ENCODE measurements at regions not wholly inside any gene's neighbourhood (a gene's known extent, or its start where the extent isn't known, plus 50 kb on each side); places are given as distances from the start of the nearest gene placed in this dataset.

DNA sequence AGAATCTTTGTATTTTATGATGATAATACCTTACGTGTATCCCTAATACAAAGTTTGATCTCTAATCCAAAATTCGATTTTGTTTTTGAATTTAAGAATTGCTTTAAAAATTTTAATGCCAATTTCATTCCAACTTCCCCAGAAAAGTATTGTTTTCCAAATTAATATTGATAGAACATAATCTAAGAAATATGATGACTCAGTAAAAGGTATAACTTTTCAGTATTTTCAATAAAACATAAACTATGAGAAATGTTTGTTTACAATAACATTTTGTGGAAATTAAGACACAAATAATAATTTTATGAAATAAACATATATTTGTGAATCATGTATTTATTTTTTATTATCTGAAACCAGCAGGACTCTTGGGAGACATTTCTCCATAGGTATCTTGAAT, 931.6 kb downstream of the EFNA5 start:
- TF ChIP-seq, protein P1, sequence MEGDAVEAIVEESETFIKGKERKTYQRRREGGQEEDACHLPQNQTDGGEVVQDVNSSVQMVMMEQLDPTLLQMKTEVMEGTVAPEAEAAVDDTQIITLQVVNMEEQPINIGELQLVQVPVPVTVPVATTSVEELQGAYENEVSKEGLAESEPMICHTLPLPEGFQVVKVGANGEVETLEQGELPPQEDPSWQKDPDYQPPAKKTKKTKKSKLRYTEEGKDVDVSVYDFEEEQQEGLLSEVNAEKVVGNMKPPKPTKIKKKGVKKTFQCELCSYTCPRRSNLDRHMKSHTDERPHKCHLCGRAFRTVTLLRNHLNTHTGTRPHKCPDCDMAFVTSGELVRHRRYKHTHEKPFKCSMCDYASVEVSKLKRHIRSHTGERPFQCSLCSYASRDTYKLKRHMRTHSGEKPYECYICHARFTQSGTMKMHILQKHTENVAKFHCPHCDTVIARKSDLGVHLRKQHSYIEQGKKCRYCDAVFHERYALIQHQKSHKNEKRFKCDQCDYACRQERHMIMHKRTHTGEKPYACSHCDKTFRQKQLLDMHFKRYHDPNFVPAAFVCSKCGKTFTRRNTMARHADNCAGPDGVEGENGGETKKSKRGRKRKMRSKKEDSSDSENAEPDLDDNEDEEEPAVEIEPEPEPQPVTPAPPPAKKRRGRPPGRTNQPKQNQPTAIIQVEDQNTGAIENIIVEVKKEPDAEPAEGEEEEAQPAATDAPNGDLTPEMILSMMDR (IDR thresholded peaks at IDR 0.05): no peak
- TF ChIP-seq EP300 (IDR thresholded peaks at IDR 0.05) (no peak), POLR2A (IDR thresholded peaks at IDR 0.05) (no peak), POLR2AphosphoS5 (IDR thresholded peaks at IDR 0.05) (no peak)

All from sigmoid colon (tissue), 4 donors.